GM21576 (cell line): ENCODE measurements at regions not wholly inside any gene's neighbourhood (a gene's known extent, or its start where the extent isn't known, plus 50 kb on each side); places are given as distances from the start of the nearest gene placed in this dataset.
"Not testable (repeated sequence)": the region's sequence is repeated elsewhere in the genome, so short reads cannot be mapped to it uniquely, and the experiment has no call there.

ENCODE experiments used
- ATAC-seq: cut with Tn5 transposase; IDR thresholded peaks from one replicate; pipeline ENCODE4 v1.9.1; 2021; ENCODE audit warnings: mild to moderate bottlenecking, moderate library complexity; ENCODE audit not compliant: unreplicated experiment

GRCh38 chr6:66258731-66259487 lies 551.9 kb upstream of the EYS start:
- ATAC-seq = not testable (repeated sequence)

GRCh38 chr6:66245231-66245630 lies 538.2 kb upstream of the EYS start:
- ATAC-seq = no peak

DNA sequence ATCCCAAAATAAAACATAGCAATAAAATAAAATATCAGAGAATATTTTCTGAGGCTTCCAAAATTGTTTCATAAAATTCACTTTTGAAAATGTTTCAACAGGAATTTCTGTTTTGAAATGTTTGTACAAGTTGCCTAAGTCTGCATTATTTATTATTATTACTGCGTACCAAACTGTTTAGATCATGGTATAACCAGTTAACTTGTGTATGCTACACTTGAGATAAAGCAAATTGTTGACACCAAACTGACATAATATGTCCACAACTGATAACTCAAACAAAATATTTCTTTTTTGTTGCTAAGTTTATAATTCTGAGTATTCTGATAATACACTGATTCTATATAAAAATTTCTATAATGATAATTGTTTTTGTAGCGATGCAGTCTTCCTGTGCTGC lies 531.8 kb upstream of the EYS start:
- ATAC-seq = no peak

GRCh38 chr6:66232890-66233289 lies 525.9 kb upstream of the EYS start:
- no peak for ATAC-seq

- ATAC-seq = no peak
Observed at GRCh38 chr6:66230591-66230990, 523.6 kb upstream of the EYS start.

DNA sequence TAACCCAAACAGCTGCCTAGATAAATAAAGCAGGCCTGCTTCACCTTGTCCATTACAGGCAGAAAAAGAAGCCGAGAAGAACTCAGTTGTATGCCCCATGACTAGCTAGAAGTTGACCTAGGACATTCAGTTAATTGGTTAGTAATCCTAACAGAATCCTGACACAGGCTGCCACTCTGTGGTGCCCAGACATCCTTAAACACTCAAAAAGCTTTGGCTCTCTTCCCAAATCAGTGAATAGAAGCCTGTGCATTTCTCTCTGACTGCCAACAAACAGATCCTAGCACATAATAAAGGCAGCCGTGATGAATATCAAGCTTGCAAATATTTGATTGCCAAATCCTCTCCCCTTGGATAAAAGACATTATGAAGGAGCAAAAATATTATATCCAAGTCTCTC lies 519.1 kb upstream of the EYS start:
- no peak for ATAC-seq

DNA sequence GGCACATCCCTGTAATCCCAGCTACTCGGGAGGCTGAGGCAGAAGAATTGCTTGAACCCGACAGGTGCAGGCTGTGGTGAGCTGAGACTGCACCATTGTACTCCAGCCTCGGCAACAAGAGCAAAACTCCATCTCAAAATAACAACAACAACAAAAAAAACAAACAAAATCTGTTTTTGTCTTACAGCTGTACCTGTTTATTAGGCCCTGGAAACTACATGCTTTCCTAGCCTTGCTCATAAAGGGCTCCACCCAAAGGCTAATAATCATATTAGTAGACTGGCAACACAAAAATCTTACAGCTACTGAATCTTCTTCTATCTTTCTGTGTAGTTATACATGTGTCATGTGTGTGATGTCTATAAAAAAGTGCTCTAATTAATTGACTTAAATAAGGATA lies 503.9 kb upstream of the EYS start:
- ATAC-seq = no peak

- ATAC-seq = no peak
Observed at GRCh38 chr6:66200390-66200789, 493.4 kb upstream of the EYS start.

DNA sequence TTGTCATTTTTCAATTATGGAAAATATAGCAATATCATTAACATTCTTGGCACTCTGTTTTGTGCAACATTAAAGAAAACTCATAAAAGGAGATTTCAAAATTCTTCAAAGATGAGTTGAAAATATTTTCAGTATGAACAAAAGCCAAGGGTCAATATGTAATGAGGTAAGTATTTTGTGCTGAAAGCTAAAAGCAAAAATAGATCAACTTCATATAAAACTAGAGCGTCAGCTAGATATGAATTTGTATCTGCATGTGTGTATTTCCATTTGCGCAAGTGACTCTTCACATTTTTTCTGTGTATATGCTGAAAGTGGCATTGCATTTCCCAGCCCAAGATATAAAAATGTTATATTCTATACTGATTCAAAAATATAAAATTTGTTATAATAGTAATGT lies 492.1 kb upstream of the EYS start:
- ATAC-seq = no peak

DNA sequence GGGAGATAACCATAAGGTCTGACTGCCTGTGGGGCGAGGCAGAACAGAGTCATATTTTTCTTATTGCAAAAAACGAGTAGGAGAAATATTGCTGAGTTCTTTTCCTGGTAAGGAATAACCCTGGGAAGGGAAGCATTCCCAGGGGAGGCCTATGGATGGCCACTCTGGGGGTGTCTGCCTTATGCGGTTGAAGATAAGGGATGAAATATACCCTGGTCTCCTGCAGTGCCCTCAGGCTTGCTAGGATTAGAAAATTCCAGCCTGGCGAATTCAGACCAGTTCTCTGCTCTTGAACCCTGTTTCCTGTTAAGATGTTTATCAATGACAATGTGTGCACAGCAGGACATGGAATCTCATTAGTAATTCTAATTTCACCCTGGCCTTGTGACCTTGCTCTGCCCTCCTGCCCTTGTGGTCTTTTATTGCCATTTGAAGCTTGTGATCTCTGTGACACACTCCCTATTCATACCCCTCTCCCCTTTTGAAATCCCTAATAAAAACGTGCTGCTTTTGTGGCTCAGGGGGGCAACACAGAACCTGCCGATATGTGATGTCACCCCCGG lies 491.1 kb upstream of the EYS start:
- no peak for ATAC-seq

DNA sequence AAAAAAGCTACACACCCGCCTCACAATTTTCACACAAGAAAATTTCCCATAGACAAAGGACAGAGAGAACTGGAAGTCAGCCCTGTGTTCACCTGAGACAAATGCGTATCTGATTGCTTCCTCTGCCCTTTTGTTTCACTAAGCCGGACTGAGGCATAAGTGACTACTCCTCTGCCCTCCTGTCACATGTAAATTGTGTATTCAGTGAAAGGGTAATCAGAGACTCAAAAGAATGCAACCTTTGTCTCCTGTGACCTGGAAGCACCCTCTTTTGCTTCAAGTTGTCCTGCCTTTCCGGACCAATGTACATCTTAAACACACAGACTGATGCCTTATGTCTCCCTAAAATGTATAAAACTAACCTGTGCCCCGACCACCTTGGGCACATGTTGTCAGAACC lies 483.8 kb upstream of the EYS start:
- no peak for ATAC-seq

DNA sequence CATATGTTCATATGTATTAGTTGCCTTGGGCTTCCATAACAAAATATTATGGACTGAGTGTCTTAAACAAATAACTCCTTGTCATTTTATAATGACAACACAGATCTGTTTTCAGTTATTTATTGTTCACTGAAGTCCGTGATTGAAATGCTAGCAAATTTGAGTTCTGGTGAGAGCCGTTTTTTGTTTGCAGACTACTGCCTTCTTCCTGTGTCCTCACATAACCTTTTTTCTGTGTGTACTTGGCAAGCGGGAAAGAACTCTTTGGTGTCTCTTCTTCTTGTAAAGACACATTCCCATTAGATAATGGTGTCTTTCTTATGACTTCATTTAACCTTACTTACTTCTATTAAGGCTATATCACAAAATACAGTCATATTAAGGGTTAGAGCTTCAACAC lies 482.9 kb upstream of the EYS start:
- no peak for ATAC-seq

DNA sequence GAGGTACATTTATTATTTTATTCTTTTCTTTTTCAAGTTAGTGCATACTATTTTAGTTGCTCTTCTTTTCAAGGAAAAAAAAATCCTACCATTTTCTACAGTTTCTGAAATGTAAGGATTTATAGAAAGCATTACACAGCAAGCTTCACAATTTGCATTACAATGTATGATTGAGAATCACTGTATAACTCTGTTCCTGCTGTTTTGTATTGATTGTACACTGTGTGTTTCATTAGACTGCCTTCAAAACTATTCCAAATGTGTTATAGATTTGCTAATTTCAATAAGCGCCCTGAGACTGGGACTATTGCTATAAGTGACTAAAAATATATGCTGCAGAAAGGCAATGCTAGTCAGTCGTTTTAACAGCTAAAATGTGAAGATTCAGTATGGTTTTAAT lies 479.7 kb upstream of the EYS start:
- ATAC-seq = no peak

DNA sequence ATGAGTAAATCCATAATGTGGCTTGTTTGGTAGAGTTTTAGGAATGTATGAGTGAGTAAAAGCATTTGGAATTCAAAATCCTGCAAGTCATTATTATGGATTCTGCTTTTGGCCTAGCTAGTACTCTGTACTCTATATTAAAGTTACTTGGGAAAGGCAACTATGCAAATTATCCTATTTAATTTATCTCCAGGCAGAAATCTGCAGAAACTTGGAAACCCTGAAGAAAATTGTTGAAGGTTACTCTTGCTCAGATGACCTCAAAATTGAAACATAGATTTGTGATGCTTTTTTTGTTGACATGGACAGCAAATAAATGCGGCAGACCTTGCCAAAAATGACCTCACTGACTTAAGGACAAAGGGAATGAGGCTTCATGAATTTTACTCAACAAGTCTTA lies 477.1 kb upstream of the EYS start:
- ATAC-seq = no peak

DNA sequence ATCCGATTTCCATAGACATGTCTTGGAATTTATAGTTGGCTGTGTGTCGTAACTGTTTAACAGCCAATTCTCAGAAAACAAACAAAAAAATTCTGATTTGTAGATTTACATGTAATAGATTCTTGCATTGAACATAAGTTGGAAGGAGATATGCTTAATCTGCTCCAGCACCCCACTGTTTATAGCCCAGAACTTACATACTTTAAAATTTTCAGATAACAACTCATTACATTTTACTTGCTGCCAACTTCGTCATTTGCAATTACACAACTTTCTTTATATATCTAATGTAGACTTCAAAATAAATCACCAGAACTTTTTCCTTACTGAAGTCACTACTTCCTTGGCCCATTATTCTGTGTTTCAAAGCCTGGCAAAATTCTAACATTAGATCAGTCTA lies 472.3 kb upstream of the EYS start:
- no peak for ATAC-seq

DNA sequence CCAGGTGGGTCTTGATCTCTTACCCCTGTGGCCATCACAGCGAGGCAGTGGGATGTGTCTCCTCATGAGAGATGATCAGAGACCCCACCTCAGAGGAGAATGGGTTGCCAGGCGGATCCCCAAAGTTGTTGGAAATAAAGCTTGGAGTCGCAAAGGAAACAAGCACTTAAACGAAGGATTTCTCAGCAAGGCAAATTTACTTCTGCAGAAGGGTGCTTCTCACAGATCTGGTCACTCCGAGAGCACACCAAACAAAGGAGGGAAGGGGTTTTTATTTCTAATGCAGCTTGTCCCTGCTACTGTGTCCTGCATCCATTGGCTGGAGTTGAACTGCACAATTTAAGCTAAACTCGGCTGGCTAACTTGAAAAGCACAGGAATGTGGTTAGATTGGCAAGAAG lies 466.6 kb upstream of the EYS start:
- ATAC-seq = no peak

- not testable (repeated sequence) for ATAC-seq
Observed at GRCh38 chr6:66166713-66167112, 459.7 kb upstream of the EYS start.

DNA sequence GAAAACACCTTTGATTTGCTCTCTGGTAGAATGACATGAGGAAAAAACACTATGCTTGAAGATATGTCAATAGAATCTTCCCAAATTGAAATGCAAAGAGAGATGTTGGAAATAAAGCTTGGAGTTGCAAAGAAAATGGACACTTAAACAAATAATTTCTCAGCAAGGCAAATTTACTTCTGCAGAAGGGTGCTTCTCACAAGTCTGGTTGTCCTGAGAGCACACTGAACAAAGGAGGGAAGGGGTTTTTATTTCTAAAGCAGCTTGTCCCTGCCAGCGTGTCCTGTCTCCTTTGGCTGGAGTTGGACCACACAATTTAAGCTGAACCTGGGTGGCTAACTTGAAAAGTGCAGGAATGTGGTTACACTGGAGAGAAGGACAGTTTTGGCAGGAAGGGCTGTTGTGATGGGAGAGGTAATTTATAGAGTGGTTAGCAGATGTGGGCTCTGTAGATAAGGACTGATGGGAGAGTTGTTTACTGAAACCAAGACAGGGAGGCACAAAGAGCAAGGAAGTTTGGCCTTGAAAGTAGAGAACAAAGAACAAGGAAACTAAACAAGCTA lies 454.6 kb upstream of the EYS start:
- ATAC-seq = no peak

GRCh38 chr6:66159937-66160336 lies 452.9 kb upstream of the EYS start:
- no peak for ATAC-seq

DNA sequence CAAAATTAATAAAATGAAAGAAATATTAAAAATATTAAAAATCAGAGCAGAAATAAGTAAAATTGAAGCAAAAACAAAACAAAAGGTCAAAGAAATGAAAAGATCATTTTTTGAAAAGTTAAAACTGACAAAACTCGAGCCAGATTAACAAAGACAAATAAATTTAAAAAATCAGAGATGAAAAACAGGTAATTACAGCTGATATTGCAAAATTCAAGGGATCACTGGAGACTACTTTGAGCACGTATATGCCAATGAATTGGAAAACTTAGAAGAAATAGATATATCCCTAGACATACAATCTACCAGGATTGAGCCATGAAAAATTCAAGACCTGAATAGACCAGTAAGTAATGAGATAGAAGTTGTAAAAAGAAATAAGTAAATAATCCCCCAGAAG lies 446.2 kb upstream of the EYS start:
- ATAC-seq = no peak

GRCh38 chr6:66149132-66149531 lies 442.1 kb upstream of the EYS start:
- no peak for ATAC-seq

- no peak for ATAC-seq
Observed at GRCh38 chr6:66145867-66146266, 438.8 kb upstream of the EYS start.

- no peak for ATAC-seq
Observed at GRCh38 chr6:66134021-66134420, 427.0 kb upstream of the EYS start.
